GM12892 (cell line): ENCODE measurements at regions not wholly inside any gene's neighbourhood (a gene's known extent, or its start where the extent isn't known, plus 50 kb on each side); places are given as distances from the start of the nearest gene placed in this dataset.

Experiments used
- POLR2AphosphoS5 ChIP-seq: IDR thresholded peaks from 2 replicates; pipeline ENCODE4 v1.6.1; 2011; ENCODE audit warnings: low read depth, low read length, control low read depth
- TAF1 ChIP-seq: IDR thresholded peaks from 2 replicates; pipeline ENCODE4 v1.6.1; 2011; ENCODE audit warnings: low read depth, mild to moderate bottlenecking, control low read depth, low read length, borderline replicate concordance

- no peak for TF ChIP-seq TAF1
- TF ChIP-seq POLR2AphosphoS5: no peak
Observed at GRCh38 chr2:42954227-42954962, 162.0 kb upstream of the HAAO start.
